ENCODE measurements at regions not wholly inside any gene's neighbourhood (a gene's known extent, or its start where the extent isn't known, plus 50 kb on each side); places are given as distances from the start of the nearest gene placed in this dataset.

- Mint-ChIP-seq H3K27ac (ENCODE audit: unreplicated experiment) (no peak overlapping the region), H3K27me3 (ENCODE audit: unreplicated experiment) (peaks cover 6% of the 10 kb centered on the region), H3K4me1 (ENCODE audit: unreplicated experiment) (no peaks in the 10 kb centered on the region), H3K9me3 (ENCODE audit: unreplicated experiment) (no peaks in the 10 kb centered on the region), H3K4me3 (ENCODE audit: unreplicated experiment) (no peak overlapping the region), H3K36me3 (ENCODE audit: low read depth, unreplicated experiment) (peaks cover 4% of the 10 kb centered on the region)
- no peak for DNase-seq (ENCODE audit: low spot score)
- TF ChIP-seq CTCF (IDR thresholded peaks at IDR 0.05; ENCODE audit: unreplicated experiment), result no peak
These were observed 139.2 kb downstream of the INHBB start for GRCh38 chr2:120485096-120485495.

DNA sequence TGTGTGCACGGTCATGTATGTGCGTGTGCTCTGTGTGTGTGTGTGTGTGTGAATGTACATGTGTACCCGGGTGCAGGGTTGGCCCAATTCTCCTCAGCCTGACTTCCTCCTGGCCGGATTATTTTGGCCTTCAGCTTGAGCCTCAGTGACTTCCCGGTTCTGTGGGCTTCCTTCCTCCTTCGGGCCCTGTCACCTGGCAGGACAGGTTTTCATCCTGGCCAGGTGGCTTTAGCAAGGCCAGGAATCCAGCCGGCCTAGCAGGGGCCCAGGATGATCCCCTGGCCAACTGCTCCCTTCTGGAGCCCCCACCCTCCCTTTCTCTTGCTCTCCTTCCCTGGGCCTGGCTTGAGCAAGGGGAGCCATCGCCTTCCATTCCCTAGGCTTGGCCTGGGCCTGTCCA is 140.5 kb downstream of the INHBB start:
- peaks cover 6% of the 10 kb centered on the region for H3K27me3 Mint-ChIP-seq (ENCODE audit: unreplicated experiment)
- no peaks in the 10 kb centered on the region for H3K36me3 Mint-ChIP-seq (ENCODE audit: low read depth, unreplicated experiment)
- TF ChIP-seq CTCF (IDR thresholded peaks at IDR 0.05; ENCODE audit: unreplicated experiment), result no peak
- peak overlapping the region; percentile 55 for H3K27ac Mint-ChIP-seq (ENCODE audit: unreplicated experiment)
- DNase-seq (ENCODE audit: low spot score), result no peak
- no peaks in the 10 kb centered on the region for H3K9me3 Mint-ChIP-seq (ENCODE audit: unreplicated experiment)
- H3K4me1 Mint-ChIP-seq (ENCODE audit: unreplicated experiment), result no peaks in the 10 kb centered on the region
- H3K4me3 Mint-ChIP-seq (ENCODE audit: unreplicated experiment), result no peak overlapping the region

DNA sequence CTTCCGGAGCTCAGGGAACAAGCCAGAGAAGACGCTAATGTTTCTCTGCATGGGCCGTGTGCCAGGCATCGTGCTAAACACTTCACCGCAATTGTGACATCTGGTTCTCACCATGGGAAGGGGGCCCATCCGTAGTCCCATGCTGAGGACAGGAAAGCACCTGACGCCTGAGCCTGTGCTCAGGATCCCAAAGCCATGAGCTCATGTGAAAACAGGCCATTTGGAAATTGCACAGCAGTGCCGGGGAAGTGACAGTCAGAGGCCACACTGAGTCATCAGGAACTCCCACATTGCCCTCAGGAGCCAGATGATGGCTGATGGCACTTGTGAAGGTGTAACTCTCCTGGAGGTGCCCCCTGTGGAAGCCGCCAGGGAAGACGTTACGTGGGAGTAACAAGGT is 141.0 kb downstream of the INHBB start:
- H3K27ac Mint-ChIP-seq (ENCODE audit: unreplicated experiment), result no peak overlapping the region
- DNase-seq (ENCODE audit: low spot score), result no peak
- no peaks in the 10 kb centered on the region for H3K4me1 Mint-ChIP-seq (ENCODE audit: unreplicated experiment)
- no peak overlapping the region for H3K4me3 Mint-ChIP-seq (ENCODE audit: unreplicated experiment)
- H3K36me3 Mint-ChIP-seq (ENCODE audit: low read depth, unreplicated experiment), result no peaks in the 10 kb centered on the region
- peaks cover 6% of the 10 kb centered on the region for H3K27me3 Mint-ChIP-seq (ENCODE audit: unreplicated experiment)
- no peaks in the 10 kb centered on the region for H3K9me3 Mint-ChIP-seq (ENCODE audit: unreplicated experiment)
- TF ChIP-seq CTCF (IDR thresholded peaks at IDR 0.05; ENCODE audit: unreplicated experiment), result no peak

GRCh38 chr2:120488531-120488930 is 142.6 kb downstream of the INHBB start:
- Mint-ChIP-seq H3K36me3 (ENCODE audit: low read depth, unreplicated experiment) (no peaks in the 10 kb centered on the region), H3K4me3 (ENCODE audit: unreplicated experiment) (no peak overlapping the region), H3K27me3 (ENCODE audit: unreplicated experiment) (peaks cover 6% of the 10 kb centered on the region), H3K4me1 (ENCODE audit: unreplicated experiment) (no peaks in the 10 kb centered on the region), H3K9me3 (ENCODE audit: unreplicated experiment) (no peaks in the 10 kb centered on the region), H3K27ac (ENCODE audit: unreplicated experiment) (no peak overlapping the region)
- TF ChIP-seq CTCF (IDR thresholded peaks at IDR 0.05; ENCODE audit: unreplicated experiment), result no peak
- DNase-seq (ENCODE audit: low spot score), result no peak

GRCh38 chr2:120489023-120489422 is 143.1 kb downstream of the INHBB start:
- H3K36me3 Mint-ChIP-seq (ENCODE audit: low read depth, unreplicated experiment), result no peaks in the 10 kb centered on the region
- no peaks in the 10 kb centered on the region for H3K9me3 Mint-ChIP-seq (ENCODE audit: unreplicated experiment)
- no peaks in the 10 kb centered on the region for H3K4me1 Mint-ChIP-seq (ENCODE audit: unreplicated experiment)
- no peak overlapping the region for H3K4me3 Mint-ChIP-seq (ENCODE audit: unreplicated experiment)
- TF ChIP-seq CTCF (IDR thresholded peaks at IDR 0.05; ENCODE audit: unreplicated experiment), result no peak
- no peak for DNase-seq (ENCODE audit: low spot score)
- no peak overlapping the region for H3K27ac Mint-ChIP-seq (ENCODE audit: unreplicated experiment)
- peaks cover 4% of the 10 kb centered on the region for H3K27me3 Mint-ChIP-seq (ENCODE audit: unreplicated experiment)

Measured in endothelial cell (in vitro differentiated cells).